GM12873 (cell line): ENCODE measurements at regions not wholly inside any gene's neighbourhood (a gene's known extent, or its start where the extent isn't known, plus 50 kb on each side); places are given as distances from the start of the nearest gene placed in this dataset.

Experiments
- CTCF ChIP-seq: IDR thresholded peaks from 2 replicates; pipeline ENCODE4 v1.5.1; 2012; ENCODE audit warnings: low read depth, mild to moderate bottlenecking, moderate library complexity, low read length, control low read depth; ENCODE audit not compliant: insufficient read depth; ENCODE audit errors: missing control alignments

GRCh38 chr6:101120747-101121146 lies 239.6 kb upstream of the ASCC3 start:
- TF ChIP-seq CTCF, result no peak

- no peak for TF ChIP-seq CTCF
Measured at GRCh38 chr6:101125380-101125971, 244.3 kb upstream of the ASCC3 start.

GRCh38 chr6:101126501-101126900 lies 245.4 kb upstream of the ASCC3 start:
- no peak for TF ChIP-seq CTCF

- TF ChIP-seq CTCF, result no peak
Measured at GRCh38 chr6:101129851-101130250, 248.7 kb upstream of the ASCC3 start.

DNA sequence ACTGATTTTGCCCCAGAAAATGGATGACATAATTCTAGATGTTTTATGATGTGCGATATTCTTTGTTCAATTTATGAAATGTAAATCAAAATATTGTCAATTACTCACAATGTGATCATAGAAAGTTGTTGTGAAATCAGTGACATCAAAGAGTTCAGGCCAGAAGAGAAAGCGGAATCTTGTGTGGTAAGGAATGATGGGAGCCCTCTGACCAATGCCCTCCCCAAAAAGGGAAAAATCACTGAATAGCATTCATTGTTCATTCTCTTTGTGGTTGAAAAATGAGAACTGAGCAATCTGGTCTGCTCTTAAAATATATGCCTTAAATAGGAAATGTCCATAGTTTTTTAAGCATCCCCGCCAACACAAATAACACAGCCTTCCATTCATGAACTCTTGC lies 247.1 kb upstream of the GRIK2 start:
- no peak for TF ChIP-seq CTCF

DNA sequence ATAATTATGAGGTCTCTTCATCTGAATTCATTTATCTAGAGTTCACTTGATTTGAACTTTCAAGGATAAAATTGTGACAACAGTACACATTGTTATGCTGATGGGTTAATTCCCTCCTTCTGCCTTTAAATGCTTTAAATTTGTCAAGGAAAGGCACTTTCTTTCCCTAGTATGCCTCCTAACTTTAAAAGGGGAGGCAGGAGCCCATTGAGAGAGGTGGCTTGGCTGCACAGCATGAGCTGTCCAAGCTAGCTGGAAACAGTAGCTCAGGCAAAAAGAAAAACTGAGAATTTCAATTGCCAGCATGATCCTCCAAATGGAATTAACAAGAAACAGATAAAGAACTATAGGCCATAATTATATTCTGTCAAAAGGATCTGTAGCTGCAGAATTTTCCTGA lies 243.3 kb upstream of the GRIK2 start:
- no peak for TF ChIP-seq CTCF

GRCh38 chr6:101163611-101164010 lies 229.9 kb upstream of the GRIK2 start:
- no peak for TF ChIP-seq CTCF

- TF ChIP-seq CTCF, result no peak
Measured at GRCh38 chr6:101167638-101168037, 225.9 kb upstream of the GRIK2 start.
